Spleen (tissue), 11 donors: ENCODE measurements at regions not wholly inside any gene's neighbourhood (a gene's known extent, or its start where the extent isn't known, plus 50 kb on each side); places are given as distances from the start of the nearest gene placed in this dataset.
"Not testable (repeated sequence)": the region's sequence is repeated elsewhere in the genome, so short reads cannot be mapped to it uniquely, and the experiment has no call there.

ENCODE experiments used
- DNase-seq: peaks from one replicate; pipeline ENCODE4 v3.0.0-alpha.2; 2020
- H3K27ac ChIP-seq, 8 donors: fragments of 200-600 bp; sonication (generic) in 7 of 8; 1 replicate in 4 of 8; 2 replicates in 4 of 8; pipeline versions ENCODE4 v1.5.0 to v1.8.0; 2016 to 2021; ENCODE audit warnings: inconsistent platforms in 4 of 8, mild to moderate bottlenecking in 4 of 8, moderate library complexity in 1 of 8
- H3K27me3 ChIP-seq, 7 donors: fragments of 200-600 bp; sonication (generic) in 6 of 7; replicated peaks in 1 of 7; 1 replicate in 4 of 7; 2 replicates in 3 of 7; pipeline versions ENCODE4 v1.5.0 to v1.8.0; 2016 to 2021; ENCODE audit warnings: inconsistent platforms in 3 of 7, mild to moderate bottlenecking in 1 of 7
- H3K36me3 ChIP-seq, 6 donors: fragments of 200-600 bp; sonication (generic) in 5 of 6; 1 replicate in 4 of 6; 2 replicates in 2 of 6; pipeline versions ENCODE4 v1.5.0 to v1.8.0; 2016 to 2021; ENCODE audit warnings: inconsistent platforms in 2 of 6
- H3K4me1 ChIP-seq, 6 donors: fragments of 200-600 bp; sonication (generic) in 5 of 6; 1 replicate in 3 of 6; 2 replicates in 3 of 6; pipeline versions ENCODE4 v1.5.0 to v1.8.0; 2016 to 2021; ENCODE audit warnings: inconsistent platforms in 3 of 6
- H3K4me3 ChIP-seq, 8 donors: fragments of 200-600 bp; sonication (generic) in 7 of 8; 1 replicate in 4 of 8; 2 replicates in 4 of 8; pipeline versions ENCODE4 v1.5.0 to v1.8.0; 2016 to 2021; ENCODE audit warnings: inconsistent platforms in 4 of 8, mild to moderate bottlenecking in 4 of 8, moderate library complexity in 2 of 8
- H3K9me3 ChIP-seq, 8 donors: fragments of 200-600 bp; sonication (generic) in 7 of 8; 1 replicate in 4 of 8; 2 replicates in 4 of 8; pipeline versions ENCODE4 v1.5.0 to v1.8.0; 2016 to 2021; ENCODE audit warnings: inconsistent platforms in 4 of 8
- CTCF ChIP-seq, 11 experiments: fragments of 200-600 bp in 7 of 11; fragments of 450-650 bp in 4 of 11; sonication (generic) in 4 of 11; IDR thresholded peaks in 8 of 11; conservative IDR thresholded peaks in 3 of 11; 1 replicate in 7 of 11; 2 replicates in 4 of 11; pipeline versions ENCODE4 v1.4.0 to v1.8.0; 2016 to 2021; ENCODE audit warnings: antibody characterized with exemption in 11 of 11, inconsistent platforms in 4 of 11, mild to moderate bottlenecking in 1 of 11
- POLR2A ChIP-seq, 3 donors: fragments of 450-650 bp; IDR thresholded peaks; one replicate each; pipeline ENCODE4 v1.5.1; 2017; ENCODE audit warnings: antibody characterized with exemption in 3 of 3, mild to moderate bottlenecking in 1 of 3
- POLR2AphosphoS5 ChIP-seq, 3 donors: sonication (generic); formaldehyde crosslinking; IDR thresholded peaks; one replicate each; pipeline ENCODE4 v1.5.1; 2017; ENCODE audit warnings: antibody characterized with exemption in 3 of 3
- WGBS, 5 donors: extraction: QIAGEN DNeasy Blood & Tissue Kit in 3 of 5; methylation state at CpG; one replicate each; pipeline versions ENCODE4 v1.1.5 to v1.1.7; 2013 to 2018; 5-methylcytosine and 5-hydroxymethylcytosine counted together
- intact Hi-C: fragments of 100-400 bp; cut with DNase I; formaldehyde crosslinking; loops from one replicate; pipeline ENCODE4 v1.15.0; 2023; ENCODE audit warnings: low total_unique reads
- donor health status: healthy with polysubstance abuse.
- donor health status: DM: no; HTN: no; CAD: no; lungs with moderate emphysema.
- donor health status: DM: no; HTN: no; CAD: no.
- donor health status: Bipolar disorder and iron deficiency.
- donor health status: healthy.
- donor health status: DM: no; HTN: no; CAD: no.
- donor health status: DM: yes; HTN: yes; CAD: no.

GRCh38 chrX:128436397-128437103, 384.3 kb upstream of the ACTRT1 start:
- Histone ChIP-seq H3K4me3 (no peak overlapping the region), H3K27ac (no peak overlapping the region), H3K9me3 (no peaks in the 10 kb centered on the region), H3K4me1 (no peaks in the 10 kb centered on the region), H3K27me3 (no peaks in the 10 kb centered on the region), H3K36me3 (no peaks in the 10 kb centered on the region)
- TF ChIP-seq POLR2AphosphoS5 (IDR thresholded peaks at IDR 0.05) = no peak
- TF ChIP-seq CTCF (IDR thresholded peaks at IDR 0.05 in 8 of 11, conservative IDR thresholded peaks at IDR 0.05 in 3 of 11) = no peak
- DNase-seq = no peak
- WGBS, 5 donors = 60 to 81% (median 70%) methylated on average over 4 of the region's 4 CpGs
- intact Hi-C loops = no loop called here

GRCh38 chrX:128425546-128425945, 373.3 kb upstream of the ACTRT1 start:
- Histone ChIP-seq H3K9me3 (no peaks in the 10 kb centered on the region), H3K36me3 (no peaks in the 10 kb centered on the region)
- TF ChIP-seq POLR2AphosphoS5 (IDR thresholded peaks at IDR 0.05) = no peak
- no peak for TF ChIP-seq POLR2A (IDR thresholded peaks at IDR 0.05)
- TF ChIP-seq CTCF (IDR thresholded peaks at IDR 0.05 in 8 of 11, conservative IDR thresholded peaks at IDR 0.05 in 3 of 11) = no peak

GRCh38 chrX:128408842-128409241, 356.6 kb upstream of the ACTRT1 start:
- Histone ChIP-seq H3K9me3 (peaks cover 0 to 5% (median 0%) of the 10 kb centered on the region in 8 donors), H3K36me3 (no peaks in the 10 kb centered on the region), H3K4me3 (no peak overlapping the region), H3K4me1 (no peaks in the 10 kb centered on the region), H3K27ac (no peak overlapping the region), H3K27me3 (no peaks in the 10 kb centered on the region)
- no peak for DNase-seq
- intact Hi-C loops = no loop called here
- TF ChIP-seq POLR2A (IDR thresholded peaks at IDR 0.05) (no peak), POLR2AphosphoS5 (IDR thresholded peaks at IDR 0.05) (no peak), CTCF (IDR thresholded peaks at IDR 0.05 in 8 of 11, conservative IDR thresholded peaks at IDR 0.05 in 3 of 11) (no peak)
- 37 to 83% (median 53%) methylated on average over 3 of the region's 3 CpGs for WGBS, 5 donors

More at GRCh38 chrX:128425546-128425945, 373.3 kb upstream of the ACTRT1 start:
- Histone ChIP-seq H3K27me3 (no peaks in the 10 kb centered on the region), H3K4me3 (no peak overlapping the region), H3K27ac (no peak overlapping the region), H3K4me1 (no peaks in the 10 kb centered on the region)
- intact Hi-C loops = no loop called here
- DNase-seq = no peak

GRCh38 chrX:128396601-128397000, 344.4 kb upstream of the ACTRT1 start:
- Histone ChIP-seq H3K27me3 (no peaks in the 10 kb centered on the region), H3K4me1 (no peaks in the 10 kb centered on the region), H3K27ac (no peak overlapping the region), H3K36me3 (no peaks in the 10 kb centered on the region), H3K4me3 (no peak overlapping the region), H3K9me3 (peaks cover 0 to 6% (median 0%) of the 10 kb centered on the region in 8 donors)
- TF ChIP-seq POLR2AphosphoS5 (IDR thresholded peaks at IDR 0.05) = no peak
- TF ChIP-seq CTCF (IDR thresholded peaks at IDR 0.05 in 8 of 11, conservative IDR thresholded peaks at IDR 0.05 in 3 of 11) = no peak
- TF ChIP-seq POLR2A (IDR thresholded peaks at IDR 0.05) = no peak
- DNase-seq = no peak
- intact Hi-C loops = no loop called here
- WGBS, 5 donors = 31 to 45% (median 38%) methylated on average over 3 of the region's 3 CpGs

GRCh38 chrX:128383846-128384245, 331.6 kb upstream of the ACTRT1 start:
- H3K4me1 ChIP-seq, H3K9me3 ChIP-seq, H3K36me3 ChIP-seq, intact Hi-C loops, H3K4me3 ChIP-seq, H3K27me3 ChIP-seq, H3K27ac ChIP-seq, DNase-seq: not testable (repeated sequence)
- WGBS, 5 donors = 71 to 88% (median 82%) methylated on average over 1 to 3 of the region's 3 CpGs
